Endodermal cell (in vitro differentiated cells): ENCODE measurements at regions not wholly inside any gene's neighbourhood (a gene's known extent, or its start where the extent isn't known, plus 50 kb on each side); places are given as distances from the start of the nearest gene placed in this dataset.

Experiments
- DNase-seq: peaks from one replicate; pipeline ENCODE4 v3.0.0-alpha.2; 2017
- H3K27ac ChIP-seq: 2 replicates; pipeline ENCODE4 v1.5.1; 2013; ENCODE audit warnings: mild to moderate bottlenecking, low read depth, low read length, moderate library complexity
- H3K27me3 ChIP-seq: 2 replicates; pipeline ENCODE4 v1.6.1; 2013; ENCODE audit warnings: mild to moderate bottlenecking, low read length, moderate library complexity; ENCODE audit not compliant: insufficient read depth, control insufficient read depth, poor library complexity, severe bottlenecking
- H3K36me3 ChIP-seq: 2 replicates; pipeline ENCODE4 v1.7.0; 2013; ENCODE audit warnings: mild to moderate bottlenecking, low read length, moderate library complexity; ENCODE audit not compliant: control insufficient read depth, insufficient read depth
- H3K4me1 ChIP-seq: one replicate; pipeline ENCODE4 v1.7.0; 2013; ENCODE audit warnings: low read length; ENCODE audit not compliant: control insufficient read depth, insufficient read depth
- H3K4me3 ChIP-seq: 2 replicates; pipeline ENCODE4 v1.5.1; 2013; ENCODE audit warnings: mild to moderate bottlenecking, low read length, moderate library complexity
- H3K9ac ChIP-seq: 2 replicates; pipeline ENCODE4 v1.6.1; 2013; ENCODE audit warnings: mild to moderate bottlenecking, low read length, moderate library complexity; ENCODE audit not compliant: poor library complexity, severe bottlenecking; ENCODE audit errors: extremely low read depth
- H3K9me3 ChIP-seq: 2 replicates; pipeline ENCODE4 v1.6.1; 2013; ENCODE audit warnings: mild to moderate bottlenecking, low read length, moderate library complexity; ENCODE audit not compliant: control insufficient read depth
- H3K27ac Mint-ChIP-seq: 2 replicates; pipeline ENCODE4 v1.8.0; 2020; ENCODE audit warnings: mixed read lengths
- H3K27me3 Mint-ChIP-seq: 2 replicates; pipeline ENCODE4 v1.8.0; 2021; ENCODE audit warnings: mild to moderate bottlenecking, mixed read lengths; ENCODE audit not compliant: insufficient read depth
- H3K36me3 Mint-ChIP-seq: 2 replicates; pipeline ENCODE4 v1.8.0; 2020; ENCODE audit warnings: low read depth, mixed read lengths
- H3K4me1 Mint-ChIP-seq: 2 replicates; pipeline ENCODE4 v1.8.0; 2020; ENCODE audit warnings: mixed read lengths
- H3K4me3 Mint-ChIP-seq: 2 replicates; pipeline ENCODE4 v1.8.0; 2020; ENCODE audit warnings: mild to moderate bottlenecking, moderate library complexity, mixed read lengths
- H3K9me3 Mint-ChIP-seq: 2 replicates; pipeline ENCODE4 v1.8.0; 2020; ENCODE audit warnings: mild to moderate bottlenecking, mixed read lengths
- WGBS, 2 experiments: methylation state at CpG; one replicate each; pipeline versions ENCODE4 v1.1.5 to v1.1.7; 2013; ENCODE audit warnings: missing lambda C conversion rate in 2 of 2, mixed read lengths in 1 of 2; ENCODE audit not compliant: insufficient coverage in 1 of 2, insufficient read length in 1 of 2; 5-methylcytosine and 5-hydroxymethylcytosine counted together
- TF ChIP-seq, protein P1 (sequence below): fragments of 200-600 bp; sonication (generic); conservative IDR thresholded peaks from 2 replicates; pipeline ENCODE4 v1.5.0; 2021; ENCODE audit warnings: antibody characterized with exemption, mild to moderate bottlenecking

GRCh38 chr3:69563981-69564380 lies 175.3 kb upstream of the MITF start:
- H3K9ac ChIP-seq = no peak overlapping the region
- H3K4me3 ChIP-seq = no peak overlapping the region
- H3K27me3 ChIP-seq = peaks cover 8% of the 10 kb centered on the region
- WGBS, 2 experiments = 93 to 98% methylated on average over 3 to 5 of the region's 5 CpGs
- H3K9me3 Mint-ChIP-seq = no peaks in the 10 kb centered on the region
- no peak overlapping the region for H3K4me3 Mint-ChIP-seq
- H3K4me1 ChIP-seq = no peaks in the 10 kb centered on the region
- peaks cover 3% of the 10 kb centered on the region for H3K27me3 Mint-ChIP-seq
- no peaks in the 10 kb centered on the region for H3K9me3 ChIP-seq
- no peaks in the 10 kb centered on the region for H3K4me1 Mint-ChIP-seq
- TF ChIP-seq, protein P1, sequence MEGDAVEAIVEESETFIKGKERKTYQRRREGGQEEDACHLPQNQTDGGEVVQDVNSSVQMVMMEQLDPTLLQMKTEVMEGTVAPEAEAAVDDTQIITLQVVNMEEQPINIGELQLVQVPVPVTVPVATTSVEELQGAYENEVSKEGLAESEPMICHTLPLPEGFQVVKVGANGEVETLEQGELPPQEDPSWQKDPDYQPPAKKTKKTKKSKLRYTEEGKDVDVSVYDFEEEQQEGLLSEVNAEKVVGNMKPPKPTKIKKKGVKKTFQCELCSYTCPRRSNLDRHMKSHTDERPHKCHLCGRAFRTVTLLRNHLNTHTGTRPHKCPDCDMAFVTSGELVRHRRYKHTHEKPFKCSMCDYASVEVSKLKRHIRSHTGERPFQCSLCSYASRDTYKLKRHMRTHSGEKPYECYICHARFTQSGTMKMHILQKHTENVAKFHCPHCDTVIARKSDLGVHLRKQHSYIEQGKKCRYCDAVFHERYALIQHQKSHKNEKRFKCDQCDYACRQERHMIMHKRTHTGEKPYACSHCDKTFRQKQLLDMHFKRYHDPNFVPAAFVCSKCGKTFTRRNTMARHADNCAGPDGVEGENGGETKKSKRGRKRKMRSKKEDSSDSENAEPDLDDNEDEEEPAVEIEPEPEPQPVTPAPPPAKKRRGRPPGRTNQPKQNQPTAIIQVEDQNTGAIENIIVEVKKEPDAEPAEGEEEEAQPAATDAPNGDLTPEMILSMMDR = no peak
- H3K36me3 ChIP-seq = no peaks in the 10 kb centered on the region
- no peaks in the 10 kb centered on the region for H3K36me3 Mint-ChIP-seq
- no peak overlapping the region for H3K27ac Mint-ChIP-seq
- DNase-seq = no peak
- H3K27ac ChIP-seq = no peak overlapping the region

GRCh38 chr3:69563151-69563550 lies 176.1 kb upstream of the MITF start:
- Mint-ChIP-seq H3K4me1 (no peaks in the 10 kb centered on the region), H3K27me3 (peaks cover 4% of the 10 kb centered on the region), H3K9me3 (no peaks in the 10 kb centered on the region), H3K36me3 (no peaks in the 10 kb centered on the region), H3K4me3 (no peak overlapping the region), H3K27ac (no peak overlapping the region)
- Histone ChIP-seq H3K9ac (no peak overlapping the region), H3K4me1 (no peaks in the 10 kb centered on the region), H3K9me3 (no peaks in the 10 kb centered on the region), H3K27ac (no peak overlapping the region), H3K36me3 (no peaks in the 10 kb centered on the region), H3K4me3 (no peak overlapping the region), H3K27me3 (peaks cover 4% of the 10 kb centered on the region)
- TF ChIP-seq, protein P1 = no peak
- 89 to 100% methylated on average over 1 to 3 of the region's 3 CpGs for WGBS, 2 experiments
- DNase-seq = no peak

- TF ChIP-seq, protein P1 = no peak
- Histone ChIP-seq H3K4me1 (no peaks in the 10 kb centered on the region), H3K9me3 (no peaks in the 10 kb centered on the region), H3K27me3 (no peaks in the 10 kb centered on the region), H3K27ac (no peak overlapping the region), H3K36me3 (no peaks in the 10 kb centered on the region), H3K9ac (no peak overlapping the region), H3K4me3 (no peak overlapping the region)
- Mint-ChIP-seq H3K27ac (no peak overlapping the region), H3K4me1 (no peaks in the 10 kb centered on the region), H3K27me3 (peaks cover 4% of the 10 kb centered on the region), H3K9me3 (no peaks in the 10 kb centered on the region), H3K36me3 (no peaks in the 10 kb centered on the region), H3K4me3 (no peak overlapping the region)
- WGBS, 2 experiments = 80 to 94% methylated on average over 1 to 4 of the region's 4 CpGs
- DNase-seq = no peak
Measured at GRCh38 chr3:69562020-69562419, 176.1 kb upstream of the FRMD4B start.
